GM19023 (cell line): ENCODE measurements at regions not wholly inside any gene's neighbourhood (a gene's known extent, or its start where the extent isn't known, plus 50 kb on each side); places are given as distances from the start of the nearest gene placed in this dataset.

ENCODE experiments used
- ATAC-seq: cut with Tn5 transposase; IDR thresholded peaks from one replicate; pipeline ENCODE4 v1.9.1; 2021; ENCODE audit warnings: mild to moderate bottlenecking, moderate library complexity; ENCODE audit not compliant: unreplicated experiment

DNA sequence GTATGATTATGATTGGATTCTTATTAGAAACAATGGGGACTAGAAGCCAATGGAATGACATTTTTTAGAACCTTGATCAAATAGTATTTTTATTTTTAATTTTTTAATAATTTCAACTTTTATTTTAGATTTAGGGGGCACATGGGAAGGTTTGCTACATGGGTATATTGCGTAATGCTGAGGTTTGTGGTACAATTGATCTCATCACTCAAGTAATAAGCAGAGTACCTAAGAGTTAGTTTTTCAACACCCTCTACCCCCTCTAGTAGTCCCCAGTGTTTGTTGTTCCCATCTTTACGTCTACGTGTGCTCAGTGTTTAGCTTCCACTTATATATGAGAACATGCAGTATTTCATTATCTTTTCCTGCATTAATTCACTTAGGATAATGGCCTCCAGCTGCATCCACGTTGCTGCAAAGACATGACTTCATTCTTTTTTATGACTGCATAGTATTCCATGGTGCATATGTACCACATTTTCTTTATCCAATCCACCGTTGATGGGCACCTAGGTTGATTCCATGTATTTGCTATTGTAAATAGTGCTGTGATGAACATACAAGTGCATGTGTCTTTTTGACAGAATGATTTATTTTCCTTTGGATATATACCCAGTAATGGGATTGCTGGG is 281.1 kb upstream of the MAN1A1 start:
- ATAC-seq, result no peak

DNA sequence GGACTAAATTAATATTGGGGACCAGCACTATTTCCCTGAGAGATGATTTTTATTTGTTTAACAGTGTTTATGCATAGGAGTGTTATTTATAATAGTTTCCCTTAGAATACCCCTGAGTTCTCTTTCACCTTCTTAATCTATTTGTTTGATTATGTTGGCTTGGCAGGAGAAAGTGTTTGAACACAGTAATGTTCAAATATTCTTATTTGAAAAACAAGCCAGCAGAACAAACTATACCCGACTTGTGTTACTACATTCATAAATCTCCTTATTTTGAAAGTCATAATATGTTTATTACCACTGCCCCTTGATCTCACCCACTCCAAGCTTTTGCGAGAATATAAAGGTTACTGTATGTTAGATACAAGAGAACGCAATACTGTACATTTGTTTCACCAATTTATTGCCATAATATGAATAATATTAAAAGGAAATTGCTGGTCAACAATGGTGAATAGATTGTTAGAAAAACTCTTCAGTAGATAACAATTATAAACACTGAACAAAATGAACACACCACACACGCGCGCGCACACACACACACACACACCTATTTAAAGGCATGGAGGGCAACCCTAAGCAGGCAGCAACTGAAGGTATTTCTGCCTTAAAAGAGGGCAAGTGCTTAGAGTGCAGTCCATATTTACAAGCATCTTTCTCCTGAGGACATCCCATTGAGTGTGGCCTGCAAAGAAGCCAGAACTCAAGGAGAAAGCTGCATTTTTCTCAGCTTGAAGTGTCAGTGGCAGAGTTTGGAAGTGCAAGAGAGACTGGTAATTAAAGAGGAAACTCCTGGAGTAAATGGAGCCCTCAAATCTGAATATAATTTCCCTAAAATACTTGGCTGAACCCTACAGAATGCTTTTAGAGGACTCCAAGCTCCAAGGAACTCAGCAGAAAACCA is 279.4 kb upstream of the MAN1A1 start:
- ATAC-seq, result no peak

DNA sequence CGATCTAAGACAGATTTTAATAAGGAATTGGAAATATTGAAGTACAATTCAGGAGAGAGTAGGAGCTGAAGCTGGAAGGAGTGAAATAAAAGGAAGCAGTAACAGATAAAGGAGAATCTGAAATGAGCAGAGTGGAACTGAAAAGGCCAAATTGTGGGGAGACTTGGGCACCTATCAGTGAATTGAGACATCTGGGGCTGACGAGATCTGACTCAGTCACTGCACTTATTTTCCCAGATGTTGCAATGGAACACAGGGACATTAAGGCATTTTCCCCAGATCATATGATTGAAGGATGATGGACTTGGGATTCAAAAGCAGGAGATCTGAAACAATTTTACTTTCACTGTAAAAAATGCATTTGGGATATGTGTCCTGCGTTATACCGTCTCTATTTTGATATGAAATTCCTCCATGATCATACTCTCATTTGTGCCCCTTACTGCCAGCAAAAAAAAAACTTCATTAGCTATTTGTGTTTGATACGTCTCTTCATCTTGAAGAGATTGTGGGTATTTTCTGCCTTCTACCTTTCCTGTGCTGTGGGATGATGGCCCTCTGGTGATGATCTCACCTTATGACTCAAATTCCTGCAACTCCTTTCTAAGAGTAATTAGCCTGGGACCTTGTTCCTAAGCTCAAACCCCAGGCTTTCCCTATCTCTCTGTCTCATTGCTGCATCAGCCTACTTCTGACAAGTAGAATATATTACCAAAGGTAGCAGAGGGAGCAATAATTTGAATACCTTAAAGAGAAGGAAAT is 278.5 kb upstream of the MAN1A1 start:
- ATAC-seq, result no peak

DNA sequence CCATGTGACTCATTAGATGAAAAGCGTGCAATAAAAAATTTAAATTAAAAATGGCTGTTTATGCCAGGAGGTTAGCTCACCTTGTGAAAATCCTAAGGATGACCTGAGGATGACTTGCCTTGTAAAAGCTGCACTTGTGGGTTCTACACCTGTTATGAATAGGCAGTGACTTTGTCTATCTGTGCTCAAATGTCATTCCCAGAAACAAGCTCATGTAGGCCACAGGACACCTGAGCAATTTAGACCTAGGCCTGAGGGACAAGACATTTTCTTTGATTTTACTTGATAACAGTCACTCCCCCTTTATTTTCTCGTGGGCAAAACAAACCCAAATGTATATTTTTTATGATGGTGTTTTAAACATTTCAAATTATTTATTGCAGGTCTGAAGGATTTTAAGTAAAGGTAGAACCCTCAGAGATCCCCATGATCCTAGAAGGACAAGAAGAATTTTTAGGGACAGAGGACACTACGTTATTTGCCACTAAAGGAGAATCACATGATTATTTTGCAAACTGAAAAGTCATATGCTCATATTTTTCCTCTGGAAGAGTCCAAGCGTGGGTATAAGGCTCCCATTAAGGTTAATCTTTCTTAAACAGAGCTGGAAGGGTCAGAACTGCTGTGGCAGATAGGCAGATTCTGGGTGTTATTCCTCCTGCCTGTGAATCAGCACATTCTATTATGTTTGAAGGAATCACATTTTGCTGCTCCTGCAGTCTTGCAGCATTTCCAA is 277.5 kb upstream of the MAN1A1 start:
- ATAC-seq, result no peak

DNA sequence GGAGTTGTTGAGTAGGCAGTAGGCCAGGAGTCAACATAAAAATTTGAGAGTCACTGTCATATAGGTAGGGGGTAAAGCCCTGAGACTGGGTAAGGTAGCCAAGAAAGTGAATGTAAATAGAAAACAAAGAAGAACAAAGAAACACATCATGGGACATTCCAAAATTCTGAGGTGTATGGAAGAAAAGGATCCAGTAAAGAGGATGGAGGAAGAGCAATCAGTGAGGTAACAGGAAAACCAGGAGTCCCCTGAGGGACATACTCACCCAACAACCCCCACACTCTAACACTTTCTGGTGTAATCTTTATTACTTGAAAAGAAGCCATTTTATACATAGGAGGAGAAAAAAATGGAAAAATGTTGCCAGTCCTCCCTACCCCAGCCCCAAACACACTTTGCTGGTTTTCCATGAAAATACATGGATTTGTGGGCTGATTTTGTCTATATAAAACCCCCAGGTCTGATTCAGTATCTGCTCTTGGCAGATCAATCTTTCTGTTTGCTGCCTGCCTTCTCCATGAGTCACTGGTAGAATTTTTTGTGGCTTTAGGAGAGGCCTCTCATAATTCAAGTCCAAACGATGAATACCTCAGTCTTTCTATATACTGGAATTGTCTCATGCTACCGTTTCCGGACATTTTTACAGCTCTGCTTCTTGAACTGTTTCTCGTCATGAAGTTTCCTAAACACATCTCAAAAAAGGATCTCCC is 271.4 kb upstream of the MAN1A1 start:
- no peak for ATAC-seq

DNA sequence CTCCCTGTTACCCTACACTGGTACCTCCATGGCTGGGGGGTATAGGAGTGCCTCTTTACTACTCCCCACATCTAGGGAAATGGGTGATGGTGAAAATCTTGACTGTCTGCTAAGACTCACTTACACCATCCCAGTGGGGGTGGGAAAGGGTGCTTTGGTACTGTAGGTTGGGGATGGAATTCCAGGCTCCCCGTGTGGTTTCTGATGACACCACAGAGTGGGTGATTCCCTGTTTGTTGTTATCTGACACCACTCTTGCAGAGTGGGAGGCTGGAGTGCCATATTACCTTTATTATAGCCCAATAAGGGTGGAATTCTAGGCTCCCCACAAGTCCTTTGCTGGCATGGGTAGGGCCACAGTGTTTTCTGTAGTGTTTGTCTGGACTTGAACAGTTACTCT is 264.6 kb upstream of the MAN1A1 start:
- ATAC-seq, result no peak

DNA sequence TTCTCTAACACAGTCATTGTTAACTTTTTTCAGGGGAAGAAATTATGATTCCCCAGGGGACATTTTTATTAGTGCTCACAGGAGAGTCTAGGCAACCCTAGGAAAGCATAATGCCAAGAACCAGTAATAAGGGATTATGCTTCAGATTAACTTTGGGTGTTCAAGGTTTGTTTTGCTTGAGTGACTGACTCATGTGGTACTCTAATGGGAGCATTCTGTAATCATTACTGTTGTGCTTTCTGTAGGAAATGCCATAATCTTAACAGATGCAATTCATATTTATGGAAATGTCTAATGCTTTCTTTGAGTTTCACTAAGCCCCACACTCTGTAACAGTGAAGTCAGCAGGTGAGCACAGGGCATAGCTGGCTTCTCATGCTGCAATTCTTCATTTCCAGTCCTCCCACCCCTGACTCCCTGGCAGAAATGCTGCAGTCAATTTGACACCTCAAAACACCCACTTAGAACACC is 263.4 kb upstream of the MAN1A1 start:
- no peak for ATAC-seq

DNA sequence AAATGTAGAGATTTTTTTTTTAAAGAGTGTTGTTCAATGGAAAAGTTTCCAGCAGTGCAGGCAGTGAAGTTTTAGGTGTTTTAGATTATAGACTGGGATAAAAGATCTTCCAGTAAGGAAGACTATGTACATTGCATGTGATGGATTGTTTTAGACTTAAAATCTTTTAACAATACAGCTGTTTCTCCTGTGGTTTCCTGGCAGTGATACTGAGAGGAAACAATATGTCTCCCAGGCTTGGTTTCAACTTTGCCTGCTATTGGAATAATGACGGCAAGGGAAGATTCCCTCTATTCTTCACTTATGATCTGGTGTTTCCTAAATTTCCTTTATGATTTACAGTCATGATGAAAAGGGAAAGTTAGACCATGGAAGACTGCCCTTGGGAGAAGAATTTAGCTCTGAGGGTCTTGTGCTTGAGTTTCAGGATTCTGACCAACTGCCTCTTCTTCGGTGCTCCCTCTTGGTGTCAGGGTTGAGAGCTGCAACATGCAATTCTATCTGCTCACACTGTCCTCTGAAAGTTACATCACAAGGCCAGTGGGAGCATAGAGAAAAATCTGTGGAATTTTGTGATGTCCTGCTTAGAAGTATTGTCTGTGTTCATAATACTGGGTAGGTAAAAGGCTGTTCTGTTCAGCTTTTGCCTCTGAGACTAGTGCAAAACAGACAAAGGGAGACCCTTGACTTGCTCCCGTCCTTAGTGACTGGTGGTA is 262.8 kb upstream of the MAN1A1 start:
- ATAC-seq, result no peak

DNA sequence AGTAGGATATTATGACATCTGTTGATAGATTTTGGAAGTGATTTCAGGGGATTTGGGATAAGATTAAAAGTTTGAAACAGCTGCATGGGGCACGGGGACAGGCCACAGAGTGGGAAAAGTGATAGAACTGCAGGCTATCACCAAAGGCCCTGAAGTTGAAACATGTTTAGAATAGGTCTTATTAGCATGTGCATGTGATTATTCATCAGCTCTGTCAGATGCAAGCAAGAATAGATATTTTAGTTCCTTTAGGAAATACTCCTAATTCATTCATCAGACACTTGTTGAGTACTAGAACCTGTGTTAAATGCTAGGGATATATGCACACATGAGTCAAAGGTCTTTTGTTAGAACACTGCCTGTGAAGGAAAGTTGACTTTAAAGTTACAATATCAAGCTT is 261.2 kb upstream of the MAN1A1 start:
- ATAC-seq, result no peak

DNA sequence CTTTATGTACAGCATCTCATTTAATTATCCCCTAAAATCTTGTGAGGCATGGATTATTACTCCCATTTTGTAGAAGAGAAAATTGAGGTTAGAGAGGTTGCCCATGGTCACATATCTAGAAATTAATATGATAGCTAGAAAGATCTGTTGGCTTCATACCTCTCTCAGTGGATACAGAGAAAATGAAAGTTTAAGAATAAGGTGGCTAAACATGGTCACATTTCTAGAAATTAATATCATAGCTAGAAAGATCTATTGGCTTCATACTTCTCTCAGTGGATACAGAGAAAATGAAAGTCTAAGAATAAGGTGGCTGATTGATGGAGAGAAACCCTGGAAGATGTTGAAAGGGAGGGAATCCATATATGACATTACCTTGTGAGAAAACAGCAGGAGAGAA is 260.7 kb upstream of the MAN1A1 start:
- ATAC-seq, result no peak

DNA sequence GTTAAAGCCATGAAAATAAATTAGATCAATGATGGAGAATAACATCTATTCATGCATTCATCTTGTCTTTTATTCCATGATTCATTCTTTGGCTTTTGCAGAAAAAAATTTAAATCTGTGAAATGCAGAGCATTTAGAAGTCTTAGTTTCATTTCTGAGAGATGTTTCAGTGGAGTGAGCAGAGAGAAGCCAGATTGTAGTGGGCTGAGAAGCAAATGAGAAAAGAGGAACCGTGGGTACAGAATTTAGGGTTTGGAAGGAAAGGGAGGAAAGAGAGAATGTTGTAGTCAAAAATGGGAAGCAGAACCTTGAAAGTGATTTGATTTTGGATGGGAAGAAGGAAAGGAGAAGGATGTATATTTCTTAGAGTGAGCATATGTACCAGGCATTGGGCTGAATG is 260.3 kb upstream of the MAN1A1 start:
- ATAC-seq, result no peak

DNA sequence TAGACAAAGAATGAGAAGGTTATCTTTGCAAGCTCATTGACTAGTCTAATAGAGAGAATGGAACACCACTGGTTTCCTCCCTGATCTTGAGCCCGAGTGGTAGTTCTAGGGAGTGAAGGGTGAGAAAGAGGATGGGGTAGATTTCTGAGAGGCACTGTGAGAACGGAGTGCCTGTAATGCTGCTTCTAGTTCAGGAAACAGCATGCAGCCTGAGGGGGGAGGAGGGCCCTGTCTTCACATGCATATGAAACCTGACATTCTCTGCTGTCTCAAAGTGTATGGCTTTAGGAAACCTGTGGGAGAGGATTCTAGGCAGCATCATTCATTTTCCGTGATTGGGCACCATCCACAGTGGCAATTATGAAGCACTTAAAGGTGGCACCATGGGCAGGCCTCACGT is 259.4 kb upstream of the MAN1A1 start:
- no peak for ATAC-seq

DNA sequence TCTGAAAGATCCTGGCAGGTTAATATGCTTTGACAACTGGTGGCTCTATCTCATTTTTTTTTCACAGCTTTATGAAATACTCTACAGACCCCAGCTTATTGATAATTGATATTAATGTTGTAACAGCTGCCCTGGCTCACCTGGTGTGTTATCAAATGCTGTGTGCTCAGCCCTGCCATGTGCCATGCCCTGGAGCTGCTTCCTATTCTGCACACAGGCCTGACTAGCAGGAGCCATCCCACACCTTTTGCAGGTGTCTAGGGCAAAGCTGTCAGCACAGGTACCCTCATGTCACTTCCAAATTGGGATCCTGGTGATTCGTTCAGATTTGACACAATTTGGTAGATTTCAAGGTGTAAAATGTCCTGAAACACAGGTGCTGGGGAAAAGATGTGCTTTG is 254.6 kb upstream of the MAN1A1 start:
- ATAC-seq, result no peak

DNA sequence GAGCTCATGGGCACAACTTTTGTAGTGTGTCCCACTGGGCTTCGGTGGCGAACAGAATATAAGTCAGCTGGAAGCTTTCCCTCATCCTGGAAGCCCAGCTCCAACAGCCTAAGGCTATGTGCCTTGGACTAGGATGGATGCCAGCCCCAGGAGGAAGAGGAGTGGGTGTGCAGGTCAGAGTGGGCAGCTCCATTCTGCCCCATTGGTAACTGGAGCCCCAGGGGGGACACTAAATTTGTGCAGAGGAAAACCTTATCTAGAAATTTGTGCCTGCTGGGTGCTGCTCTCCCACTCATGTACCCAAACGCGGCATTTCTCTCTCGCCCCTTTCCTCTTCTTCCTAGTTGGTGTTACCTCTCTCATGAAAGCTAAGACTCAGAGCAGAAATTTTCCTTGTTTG is 253.9 kb upstream of the MAN1A1 start:
- ATAC-seq, result no peak

DNA sequence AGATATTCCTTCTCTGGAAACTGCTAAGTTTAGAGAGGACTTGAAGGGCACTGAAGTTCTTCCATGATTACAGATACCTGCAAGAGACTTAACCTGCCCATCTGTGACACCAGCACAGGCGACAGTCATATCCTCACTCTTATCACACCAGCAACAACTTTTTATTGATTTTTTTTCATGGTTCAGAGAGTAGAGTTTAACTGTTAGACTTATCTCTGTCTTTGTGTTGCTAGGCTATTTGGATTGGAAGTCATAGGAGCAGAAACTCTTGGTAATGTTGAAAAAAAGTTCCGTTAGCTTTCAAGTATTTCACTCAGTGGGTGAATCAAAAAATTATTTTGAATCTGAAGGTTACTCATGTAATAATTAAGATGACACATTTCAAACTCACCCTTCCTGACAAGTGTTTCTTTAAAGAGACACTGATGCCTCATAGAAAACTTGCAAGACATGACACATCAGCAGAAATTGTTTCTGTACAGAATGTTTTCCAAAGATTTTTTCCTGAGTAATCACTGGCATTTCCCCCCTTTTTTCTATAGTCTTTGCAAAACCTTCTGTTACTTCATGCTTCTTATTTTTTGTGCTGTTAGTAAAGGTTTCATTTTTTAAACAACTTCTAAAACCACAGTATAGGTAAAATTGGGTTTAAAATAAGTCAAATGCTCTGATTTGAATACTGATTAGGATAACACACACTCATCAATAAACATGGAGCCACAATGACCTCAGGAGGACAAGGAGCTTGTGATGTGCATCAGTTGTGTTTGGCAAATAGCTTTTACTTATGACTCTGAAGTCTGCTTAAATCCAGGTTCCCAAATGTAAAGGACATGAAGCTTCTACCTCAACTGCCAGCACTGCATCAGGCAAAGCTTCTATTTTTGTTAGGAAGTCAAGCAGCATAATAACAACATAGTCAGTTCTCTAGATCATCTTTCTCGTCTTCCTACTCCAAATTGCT is 252.9 kb upstream of the MAN1A1 start:
- ATAC-seq, result no peak

DNA sequence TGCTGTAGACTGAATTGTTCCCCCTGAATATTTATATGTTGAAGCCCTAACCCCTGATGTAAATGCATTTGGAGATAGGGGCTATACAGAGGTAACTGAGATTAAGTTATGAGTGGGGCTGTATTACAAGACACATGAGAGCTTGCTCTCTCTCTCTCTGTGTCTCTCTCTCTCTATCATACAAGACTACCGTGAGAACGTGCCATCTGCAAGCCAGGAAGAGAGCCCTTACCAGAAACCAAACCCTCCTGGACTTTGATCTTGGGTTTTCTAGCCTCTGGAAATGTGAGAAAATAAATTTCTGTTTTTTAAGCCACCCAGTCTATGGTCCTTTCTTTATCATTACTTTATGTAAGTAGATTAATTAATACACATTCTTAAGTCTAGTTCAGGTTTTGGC is 249.3 kb upstream of the MAN1A1 start:
- no peak for ATAC-seq

DNA sequence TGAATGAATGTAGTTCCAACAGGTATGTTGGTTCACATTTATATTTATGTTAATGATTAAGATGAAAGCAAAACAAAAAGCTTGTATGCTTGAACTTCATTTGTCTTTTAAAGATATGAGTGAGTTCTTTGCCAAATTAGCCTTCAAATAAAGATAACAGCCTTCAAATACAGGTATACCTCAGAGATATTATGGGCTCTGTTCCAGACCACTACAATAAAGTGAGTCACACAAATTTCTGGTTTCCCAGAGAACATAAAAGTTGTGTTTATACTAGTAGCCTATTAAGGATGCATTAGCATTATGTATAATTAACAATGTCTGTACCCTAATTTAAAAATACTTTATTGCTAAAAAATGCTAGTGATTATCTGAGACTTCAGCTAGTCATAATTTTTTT is 245.3 kb upstream of the MAN1A1 start:
- ATAC-seq, result no peak

DNA sequence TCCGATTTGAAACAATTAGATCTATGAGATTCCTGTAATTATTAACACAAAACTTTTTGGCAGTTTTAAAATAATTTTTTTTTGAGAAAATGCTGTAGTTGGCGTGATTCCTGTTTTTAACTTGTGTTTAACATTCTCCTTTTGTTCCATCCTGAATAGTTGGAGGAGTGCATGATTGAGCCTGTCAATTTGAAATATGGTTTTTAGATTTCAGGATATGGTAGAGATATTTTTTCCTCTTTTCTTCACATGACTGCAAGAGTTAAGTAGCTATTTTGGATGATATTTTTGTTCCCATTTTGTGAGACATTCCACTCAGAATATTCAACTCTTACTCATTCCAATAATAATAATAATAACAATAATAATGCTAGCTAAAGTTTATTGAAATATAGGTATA is 241.7 kb upstream of the MAN1A1 start:
- ATAC-seq, result no peak

DNA sequence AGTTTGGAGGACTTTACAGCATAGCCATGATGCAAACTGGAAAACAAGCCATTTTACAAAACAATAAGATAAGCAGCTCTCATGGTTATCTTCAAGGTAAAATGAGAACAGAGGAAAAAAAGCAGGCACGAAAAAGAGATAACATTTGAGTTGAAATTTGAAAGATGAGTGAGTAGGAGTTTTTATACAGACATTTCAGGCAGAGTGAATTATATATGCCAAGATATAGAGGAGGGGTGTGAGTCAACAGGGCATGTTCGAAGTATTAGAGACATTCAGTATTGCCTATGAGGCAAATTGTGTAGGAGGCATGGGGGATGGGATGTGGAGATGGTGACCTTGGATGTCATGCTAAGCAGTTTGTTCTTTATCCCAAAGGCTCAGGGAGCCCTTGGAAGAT is 240.5 kb upstream of the MAN1A1 start:
- ATAC-seq, result no peak
